G401.6 (cell line): ENCODE measurements at regions not wholly inside any gene's neighbourhood (a gene's known extent, or its start where the extent isn't known, plus 50 kb on each side); places are given as distances from the start of the nearest gene placed in this dataset.
"Not testable (repeated sequence)": the region's sequence is repeated elsewhere in the genome, so short reads cannot be mapped to it uniquely, and the experiment has no call there.

Experiments used
- FAIRE-seq: peaks from 2 replicates; lab custom pipeline; 2012; peaks lifted over from hg19 to GRCh38; lab: Jason Lieb, UNC

GRCh38 chr16:85278839-85279238 lies 166.6 kb upstream of the CIBAR2 start:
- FAIRE-seq = no peak

GRCh38 chr16:85279402-85279801 lies 167.1 kb upstream of the CIBAR2 start:
- no peak for FAIRE-seq

- no peak for FAIRE-seq
Observed at GRCh38 chr16:85279825-85280545, 167.7 kb upstream of the CIBAR2 start.

- FAIRE-seq = no peak
Observed at GRCh38 chr16:85281181-85281580, 168.9 kb upstream of the CIBAR2 start.

- FAIRE-seq = no peak
Observed at GRCh38 chr16:85282842-85283241, 170.6 kb upstream of the CIBAR2 start.

- no peak for FAIRE-seq
Observed at GRCh38 chr16:85283305-85284050, 171.2 kb upstream of the CIBAR2 start.

- no peak for FAIRE-seq
Observed at GRCh38 chr16:85284141-85284817, 172.0 kb upstream of the CIBAR2 start.

GRCh38 chr16:85285681-85286065 lies 173.4 kb upstream of the CIBAR2 start:
- no peak for FAIRE-seq

GRCh38 chr16:85286066-85286831 lies 174.0 kb upstream of the CIBAR2 start:
- no peak for FAIRE-seq

- FAIRE-seq = no peak
Observed at GRCh38 chr16:85286951-85287814, 174.9 kb upstream of the CIBAR2 start.

- not testable (repeated sequence) for FAIRE-seq
Observed at GRCh38 chr16:85287815-85288109, 175.5 kb upstream of the CIBAR2 start.

- no peak for FAIRE-seq
Observed at GRCh38 chr16:85288341-85288868, 176.1 kb upstream of the CIBAR2 start.

GRCh38 chr16:85288869-85289660 lies 176.8 kb upstream of the CIBAR2 start:
- FAIRE-seq = no peak

GRCh38 chr16:85289760-85290625 lies 177.7 kb upstream of the CIBAR2 start:
- FAIRE-seq = no peak

GRCh38 chr16:85290626-85291301 lies 178.5 kb upstream of the CIBAR2 start:
- no peak for FAIRE-seq

GRCh38 chr16:85291302-85292148 lies 179.3 kb upstream of the CIBAR2 start:
- no peak for FAIRE-seq

- FAIRE-seq = no peak
Observed at GRCh38 chr16:85293458-85293857, 181.2 kb upstream of the CIBAR2 start.
